ENCODE measurements at regions not wholly inside any gene's neighbourhood (a gene's known extent, or its start where the extent isn't known, plus 50 kb on each side); places are given as distances from the start of the nearest gene placed in this dataset.

DNA sequence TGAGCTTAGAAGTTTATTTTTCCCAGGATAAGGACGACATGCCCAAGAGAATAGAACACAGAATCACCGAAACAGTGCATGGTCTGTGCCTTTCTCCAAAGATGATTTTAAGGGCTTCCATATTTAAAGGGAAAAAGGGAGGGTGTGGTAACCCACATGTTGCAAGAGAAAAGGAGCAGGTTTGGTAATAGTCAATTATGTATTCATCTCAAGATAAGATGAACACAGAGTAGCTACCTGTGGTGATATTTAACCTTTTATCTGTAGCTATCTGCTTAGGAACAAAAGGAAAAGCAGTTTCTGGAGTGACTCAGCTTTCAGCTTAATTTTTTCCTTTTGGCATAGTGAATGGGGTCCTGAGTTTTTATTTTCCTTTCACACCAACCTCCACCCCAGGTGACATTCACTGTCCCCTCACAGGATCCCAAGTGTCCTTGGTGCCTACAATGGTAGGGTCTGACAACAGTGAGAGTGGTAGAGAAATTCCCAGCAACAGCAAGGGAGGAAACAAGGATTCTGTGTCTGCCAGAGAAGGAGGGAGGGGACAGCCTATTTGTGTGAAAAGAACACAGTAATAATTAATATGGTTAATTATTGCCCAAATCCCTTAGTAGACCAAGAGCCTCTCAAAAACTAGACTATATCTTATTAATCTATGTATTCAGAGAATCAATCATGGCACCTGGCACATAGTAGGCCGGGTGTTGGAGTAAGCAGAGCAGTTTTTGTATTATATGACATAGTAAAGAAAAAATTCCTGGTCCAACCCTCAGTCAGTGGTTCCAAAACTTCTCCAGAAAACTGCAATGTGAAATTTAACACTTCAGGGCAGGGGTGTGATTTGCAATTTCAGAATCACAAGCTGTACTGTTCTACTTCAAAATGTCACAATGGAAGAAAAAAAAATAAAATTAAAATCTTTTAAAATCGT, 154.5 kb downstream of the PHLDA1 start:
- TF ChIP-seq EZH2phosphoT487 (IDR thresholded peaks at IDR 0.05): no peak
- TF ChIP-seq, protein P1, sequence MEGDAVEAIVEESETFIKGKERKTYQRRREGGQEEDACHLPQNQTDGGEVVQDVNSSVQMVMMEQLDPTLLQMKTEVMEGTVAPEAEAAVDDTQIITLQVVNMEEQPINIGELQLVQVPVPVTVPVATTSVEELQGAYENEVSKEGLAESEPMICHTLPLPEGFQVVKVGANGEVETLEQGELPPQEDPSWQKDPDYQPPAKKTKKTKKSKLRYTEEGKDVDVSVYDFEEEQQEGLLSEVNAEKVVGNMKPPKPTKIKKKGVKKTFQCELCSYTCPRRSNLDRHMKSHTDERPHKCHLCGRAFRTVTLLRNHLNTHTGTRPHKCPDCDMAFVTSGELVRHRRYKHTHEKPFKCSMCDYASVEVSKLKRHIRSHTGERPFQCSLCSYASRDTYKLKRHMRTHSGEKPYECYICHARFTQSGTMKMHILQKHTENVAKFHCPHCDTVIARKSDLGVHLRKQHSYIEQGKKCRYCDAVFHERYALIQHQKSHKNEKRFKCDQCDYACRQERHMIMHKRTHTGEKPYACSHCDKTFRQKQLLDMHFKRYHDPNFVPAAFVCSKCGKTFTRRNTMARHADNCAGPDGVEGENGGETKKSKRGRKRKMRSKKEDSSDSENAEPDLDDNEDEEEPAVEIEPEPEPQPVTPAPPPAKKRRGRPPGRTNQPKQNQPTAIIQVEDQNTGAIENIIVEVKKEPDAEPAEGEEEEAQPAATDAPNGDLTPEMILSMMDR (IDR thresholded peaks at IDR 0.05): no peak
